ENCODE measurements at regions not wholly inside any gene's neighbourhood (a gene's known extent, or its start where the extent isn't known, plus 50 kb on each side); places are given as distances from the start of the nearest gene placed in this dataset.

- 69% methylated on average over 1 of the region's 1 CpG; no CpG with 5 or more reads in 1 of the 2 experiments for WGBS, 2 experiments (ENCODE audit: insufficient coverage in 1 of 2, insufficient read length in 1 of 2)
- peak; percentile 49 for DNase-seq
- no peak overlapping the region for H3K9ac ChIP-seq (ENCODE audit: extremely low read depth, low read length, poor library complexity, severe bottlenecking)
- peak overlapping the region; percentile 79 for H3K27ac Mint-ChIP-seq
- H3K4me1 Mint-ChIP-seq = peaks cover 27% of the 10 kb centered on the region
- no peak overlapping the region for H3K27ac ChIP-seq (ENCODE audit: low read depth, low read length)
- no peaks in the 10 kb centered on the region for H3K9me3 ChIP-seq (ENCODE audit: control insufficient read depth, low read length)
- no peak for TF ChIP-seq CTCF (conservative IDR thresholded peaks at IDR 0.05)
- H3K27me3 Mint-ChIP-seq (ENCODE audit: insufficient read depth) = peaks cover 3% of the 10 kb centered on the region
- H3K4me3 ChIP-seq (ENCODE audit: low read length) = no peak overlapping the region
- H3K4me1 ChIP-seq (ENCODE audit: control insufficient read depth, insufficient read depth, low read length) = peaks cover 13% of the 10 kb centered on the region
- H3K27me3 ChIP-seq (ENCODE audit: control insufficient read depth, insufficient read depth, low read length, poor library complexity, severe bottlenecking) = no peaks in the 10 kb centered on the region
- no peak overlapping the region for H3K4me3 Mint-ChIP-seq
- no peaks in the 10 kb centered on the region for H3K9me3 Mint-ChIP-seq
- no peaks in the 10 kb centered on the region for H3K36me3 Mint-ChIP-seq (ENCODE audit: low read depth)
- H3K36me3 ChIP-seq (ENCODE audit: control insufficient read depth, insufficient read depth, low read length) = no peaks in the 10 kb centered on the region
Observed at GRCh38 chr12:67525617-67525884, 123.0 kb upstream of the DYRK2 start.

- no peak for TF ChIP-seq CTCF (conservative IDR thresholded peaks at IDR 0.05)
- no peak for DNase-seq
Observed at GRCh38 chr12:67526129-67526528, 122.4 kb upstream of the DYRK2 start.

GRCh38 chr12:67531051-67531450 is 117.5 kb upstream of the DYRK2 start:
- no peaks in the 10 kb centered on the region for H3K9me3 Mint-ChIP-seq
- no peaks in the 10 kb centered on the region for H3K27me3 Mint-ChIP-seq (ENCODE audit: insufficient read depth)
- H3K36me3 Mint-ChIP-seq (ENCODE audit: low read depth) = no peaks in the 10 kb centered on the region
- TF ChIP-seq CTCF (conservative IDR thresholded peaks at IDR 0.05) = no peak
- no peak for DNase-seq
- no peak overlapping the region for H3K27ac ChIP-seq (ENCODE audit: low read depth, low read length)
- H3K9me3 ChIP-seq (ENCODE audit: control insufficient read depth, low read length) = no peaks in the 10 kb centered on the region
- no peaks in the 10 kb centered on the region for H3K36me3 ChIP-seq (ENCODE audit: control insufficient read depth, insufficient read depth, low read length)
- H3K4me1 ChIP-seq (ENCODE audit: control insufficient read depth, insufficient read depth, low read length) = peaks cover under 1% of the 10 kb centered on the region
- no peak overlapping the region for H3K9ac ChIP-seq (ENCODE audit: extremely low read depth, low read length, poor library complexity, severe bottlenecking)
- peaks cover 6% of the 10 kb centered on the region for H3K4me1 Mint-ChIP-seq
- no peaks in the 10 kb centered on the region for H3K27me3 ChIP-seq (ENCODE audit: control insufficient read depth, insufficient read depth, low read length, poor library complexity, severe bottlenecking)
- no peak overlapping the region for H3K4me3 ChIP-seq (ENCODE audit: low read length)
- 89 to 93% methylated on average over 1 of the region's 1 CpG for WGBS, 2 experiments (ENCODE audit: insufficient coverage in 1 of 2, insufficient read length in 1 of 2)
- no peak overlapping the region for H3K27ac Mint-ChIP-seq
- no peak overlapping the region for H3K4me3 Mint-ChIP-seq

More at GRCh38 chr12:67526129-67526528, 122.4 kb upstream of the DYRK2 start:
- peaks cover 24% of the 10 kb centered on the region for H3K4me1 Mint-ChIP-seq
- Histone ChIP-seq H3K4me3 (ENCODE audit: low read length) (no peak overlapping the region), H3K27ac (ENCODE audit: low read depth, low read length) (no peak overlapping the region), H3K9me3 (ENCODE audit: control insufficient read depth, low read length) (no peaks in the 10 kb centered on the region), H3K9ac (ENCODE audit: extremely low read depth, low read length, poor library complexity, severe bottlenecking) (no peak overlapping the region), H3K4me1 (ENCODE audit: control insufficient read depth, insufficient read depth, low read length) (peaks cover 13% of the 10 kb centered on the region), H3K27me3 (ENCODE audit: control insufficient read depth, insufficient read depth, low read length, poor library complexity, severe bottlenecking) (no peaks in the 10 kb centered on the region), H3K36me3 (ENCODE audit: control insufficient read depth, insufficient read depth, low read length) (no peaks in the 10 kb centered on the region)
- H3K4me3 Mint-ChIP-seq = no peak overlapping the region
- H3K36me3 Mint-ChIP-seq (ENCODE audit: low read depth) = no peaks in the 10 kb centered on the region
- H3K27me3 Mint-ChIP-seq (ENCODE audit: insufficient read depth) = no peaks in the 10 kb centered on the region
- peak overlapping the region; percentile 79 for H3K27ac Mint-ChIP-seq
- H3K9me3 Mint-ChIP-seq = no peaks in the 10 kb centered on the region

All from endodermal cell (in vitro differentiated cells).